CD14-positive monocyte (primary cell): ENCODE measurements at regions not wholly inside any gene's neighbourhood (a gene's known extent, or its start where the extent isn't known, plus 50 kb on each side); places are given as distances from the start of the nearest gene placed in this dataset.

Source experiments
- DNase-seq, 3 donors: peaks; one replicate each; pipeline ENCODE4 v3.0.0-alpha.2; 2011 to 2022
- H2AFZ ChIP-seq: 2 replicates; pipeline ENCODE4 v1.6.0; 2012; ENCODE audit warnings: mild to moderate bottlenecking, low read depth, low read length, inconsistent platforms; ENCODE audit not compliant: insufficient read depth, poor library complexity, severe bottlenecking
- H3K27ac ChIP-seq, 2 donors: 1 replicate in 1 of 2; 2 replicates in 1 of 2; pipeline ENCODE4 v1.5.1; 2012 to 2013; ENCODE audit warnings: low read length in 2 of 2, control low read depth in 1 of 2, inconsistent platforms in 1 of 2, low read depth in 1 of 2, mild to moderate bottlenecking in 1 of 2
- H3K27me3 ChIP-seq, 2 donors: one replicate each; pipeline versions ENCODE4 v1.6.0 to v1.6.1; 2011 to 2013; ENCODE audit warnings: low read length in 2 of 2; ENCODE audit not compliant: control insufficient read depth in 2 of 2, insufficient read depth in 2 of 2
- H3K36me3 ChIP-seq, 2 donors: replicated peaks in 1 of 2; 1 replicate in 1 of 2; 2 replicates in 1 of 2; pipeline versions ENCODE4 v1.5.1 to v1.6.1; 2012 to 2013; ENCODE audit warnings: low read length in 2 of 2, control low read depth in 1 of 2, inconsistent platforms in 1 of 2, mild to moderate bottlenecking in 1 of 2; ENCODE audit not compliant: insufficient read depth in 2 of 2, control insufficient read depth in 1 of 2
- H3K4me1 ChIP-seq, 2 donors: 1 replicate in 1 of 2; 2 replicates in 1 of 2; pipeline versions ENCODE4 v1.5.1 to v1.6.1; 2012 to 2013; ENCODE audit warnings: low read length in 2 of 2, control low read depth in 1 of 2, inconsistent platforms in 1 of 2, mild to moderate bottlenecking in 1 of 2, moderate library complexity in 1 of 2; ENCODE audit not compliant: insufficient read depth in 2 of 2, control insufficient read depth in 1 of 2
- H3K4me2 ChIP-seq: replicated peaks from 2 replicates; pipeline ENCODE3; 2012; ENCODE audit warnings: low read length, moderate library complexity, mild to moderate bottlenecking; ENCODE audit not compliant: poor library complexity, severe bottlenecking; ENCODE audit errors: extremely low read depth
- H3K4me3 ChIP-seq, 3 experiments: fragments of 200-600 bp in 1 of 3; sonication (generic) in 1 of 3; replicated peaks in 1 of 3; 1 replicate in 2 of 3; 2 replicates in 1 of 3; pipeline ENCODE4 v1.5.1; 2011 to 2013; ENCODE audit warnings: low read length in 3 of 3, mild to moderate bottlenecking in 3 of 3, control low read depth in 2 of 3, low read depth in 2 of 3, inconsistent platforms in 1 of 3, moderate library complexity in 1 of 3
- H3K79me2 ChIP-seq: 2 replicates; pipeline ENCODE4 v1.6.0; 2012; ENCODE audit warnings: mild to moderate bottlenecking, control low read depth, inconsistent platforms, low read length, moderate library complexity; ENCODE audit not compliant: insufficient read depth
- H3K9ac ChIP-seq: 2 replicates; pipeline ENCODE4 v1.6.0; 2017; ENCODE audit warnings: low read length, mild to moderate bottlenecking; ENCODE audit not compliant: insufficient read depth, poor library complexity, severe bottlenecking
- H3K9me3 ChIP-seq, 2 donors: replicated peaks in 1 of 2; 1 replicate in 1 of 2; 2 replicates in 1 of 2; pipeline versions ENCODE4 v1.5.1 to v1.6.1; 2012 to 2013; ENCODE audit warnings: low read length in 2 of 2, control low read depth in 1 of 2; ENCODE audit not compliant: control insufficient read depth in 1 of 2, insufficient read depth in 1 of 2
- H4K20me1 ChIP-seq: 2 replicates; pipeline ENCODE4 v1.6.0; 2012; ENCODE audit warnings: mild to moderate bottlenecking, low read length, control low read depth, moderate library complexity; ENCODE audit not compliant: insufficient read depth
- H3K27ac Mint-ChIP-seq, 7 donors: one replicate each; pipeline ENCODE4 v1.8.0; 2020; ENCODE audit warnings: mild to moderate bottlenecking in 7 of 7, mixed read lengths in 7 of 7, moderate library complexity in 6 of 7, inconsistent platforms in 2 of 7
- H3K27me3 Mint-ChIP-seq, 3 donors: one replicate each; pipeline ENCODE4 v1.8.0; 2021 to 2022; ENCODE audit warnings: low read depth in 3 of 3, mild to moderate bottlenecking in 3 of 3, mixed read lengths in 3 of 3, moderate library complexity in 3 of 3, inconsistent platforms in 1 of 3
- H3K36me3 Mint-ChIP-seq, 2 donors: one replicate each; pipeline ENCODE4 v1.8.0; 2020; ENCODE audit warnings: mixed read lengths in 2 of 2, inconsistent platforms in 1 of 2, mild to moderate bottlenecking in 1 of 2
- H3K4me1 Mint-ChIP-seq: one replicate; pipeline ENCODE4 v1.8.0; 2020; ENCODE audit warnings: mild to moderate bottlenecking, mixed read lengths
- H3K4me3 Mint-ChIP-seq, 2 donors: one replicate each; pipeline ENCODE4 v1.8.0; 2020; ENCODE audit warnings: mild to moderate bottlenecking in 2 of 2, mixed read lengths in 2 of 2, moderate library complexity in 1 of 2
- H3K9me3 Mint-ChIP-seq, 7 donors: one replicate each; pipeline ENCODE4 v1.8.0; 2020 to 2022; ENCODE audit warnings: mixed read lengths in 7 of 7, mild to moderate bottlenecking in 6 of 7, moderate library complexity in 6 of 7, inconsistent platforms in 2 of 7
- WGBS: methylation state at CpG from one replicate; pipeline ENCODE4 v1.1.5; 2013; ENCODE audit warnings: missing lambda C conversion rate; ENCODE audit not compliant: insufficient coverage; 5-methylcytosine and 5-hydroxymethylcytosine counted together
- intact Hi-C, 2 donors: fragments of 100-400 bp; cut with micrococcal nuclease; formaldehyde crosslinking; loops; one replicate each; pipeline versions ENCODE4 v1.15.0 to v1.15.1; 2023
- TF ChIP-seq, protein P1 (sequence below): fragments of 200-600 bp; IDR thresholded peaks from one replicate; pipeline ENCODE4 v1.8.0; 2022; ENCODE audit warnings: antibody characterized with exemption, mild to moderate bottlenecking

DNA sequence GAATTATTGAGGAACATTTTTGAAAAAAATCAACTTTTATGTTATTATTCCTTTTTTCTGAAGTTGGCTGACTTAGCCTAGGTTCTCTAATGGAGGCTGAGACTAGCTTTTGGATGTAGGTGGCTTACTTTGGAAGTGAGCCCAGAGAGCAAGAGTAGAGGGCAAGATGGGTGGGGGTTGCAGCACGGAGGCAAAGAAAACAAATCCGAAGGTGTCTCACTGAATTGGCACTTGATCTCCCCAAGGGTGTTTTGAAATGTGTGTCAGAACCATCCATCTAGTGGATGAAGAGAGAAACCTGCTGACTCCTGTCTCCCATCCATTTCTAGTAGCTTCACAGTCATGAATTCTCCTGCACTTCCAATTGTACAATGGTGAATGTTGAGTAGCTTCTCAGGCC is 390.7 kb downstream of the TMEM182 start:
- no peak overlapping the region for H3K27ac ChIP-seq
- H3K27ac Mint-ChIP-seq = no peak overlapping the region
- no peaks in the 10 kb centered on the region for H3K4me1 Mint-ChIP-seq
- no peaks in the 10 kb centered on the region for H3K27me3 ChIP-seq
- H3K27me3 Mint-ChIP-seq = peaks cover 2 to 4% (median 4%) of the 10 kb centered on the region in 3 donors
- no peaks in the 10 kb centered on the region for H3K9me3 ChIP-seq
- TF ChIP-seq, protein P1, sequence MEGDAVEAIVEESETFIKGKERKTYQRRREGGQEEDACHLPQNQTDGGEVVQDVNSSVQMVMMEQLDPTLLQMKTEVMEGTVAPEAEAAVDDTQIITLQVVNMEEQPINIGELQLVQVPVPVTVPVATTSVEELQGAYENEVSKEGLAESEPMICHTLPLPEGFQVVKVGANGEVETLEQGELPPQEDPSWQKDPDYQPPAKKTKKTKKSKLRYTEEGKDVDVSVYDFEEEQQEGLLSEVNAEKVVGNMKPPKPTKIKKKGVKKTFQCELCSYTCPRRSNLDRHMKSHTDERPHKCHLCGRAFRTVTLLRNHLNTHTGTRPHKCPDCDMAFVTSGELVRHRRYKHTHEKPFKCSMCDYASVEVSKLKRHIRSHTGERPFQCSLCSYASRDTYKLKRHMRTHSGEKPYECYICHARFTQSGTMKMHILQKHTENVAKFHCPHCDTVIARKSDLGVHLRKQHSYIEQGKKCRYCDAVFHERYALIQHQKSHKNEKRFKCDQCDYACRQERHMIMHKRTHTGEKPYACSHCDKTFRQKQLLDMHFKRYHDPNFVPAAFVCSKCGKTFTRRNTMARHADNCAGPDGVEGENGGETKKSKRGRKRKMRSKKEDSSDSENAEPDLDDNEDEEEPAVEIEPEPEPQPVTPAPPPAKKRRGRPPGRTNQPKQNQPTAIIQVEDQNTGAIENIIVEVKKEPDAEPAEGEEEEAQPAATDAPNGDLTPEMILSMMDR = no peak
- H3K36me3 Mint-ChIP-seq = no peaks in the 10 kb centered on the region
- H2AFZ ChIP-seq = no peak overlapping the region
- intact Hi-C loops = no loop called here
- H3K79me2 ChIP-seq = no peaks in the 10 kb centered on the region
- no peak for DNase-seq
- no peak overlapping the region for H3K4me3 Mint-ChIP-seq
- no peaks in the 10 kb centered on the region for H3K4me1 ChIP-seq
- H3K4me3 ChIP-seq = no peak overlapping the region
- WGBS = 73% methylated on average over 2 of the region's 2 CpGs
- no peak overlapping the region for H3K9ac ChIP-seq
- H3K9me3 Mint-ChIP-seq = peaks cover 0 to 6% (median 0%) of the 10 kb centered on the region in 7 donors
- H3K4me2 ChIP-seq = no peak overlapping the region
- H4K20me1 ChIP-seq = no peaks in the 10 kb centered on the region
- H3K36me3 ChIP-seq = no peaks in the 10 kb centered on the region

DNA sequence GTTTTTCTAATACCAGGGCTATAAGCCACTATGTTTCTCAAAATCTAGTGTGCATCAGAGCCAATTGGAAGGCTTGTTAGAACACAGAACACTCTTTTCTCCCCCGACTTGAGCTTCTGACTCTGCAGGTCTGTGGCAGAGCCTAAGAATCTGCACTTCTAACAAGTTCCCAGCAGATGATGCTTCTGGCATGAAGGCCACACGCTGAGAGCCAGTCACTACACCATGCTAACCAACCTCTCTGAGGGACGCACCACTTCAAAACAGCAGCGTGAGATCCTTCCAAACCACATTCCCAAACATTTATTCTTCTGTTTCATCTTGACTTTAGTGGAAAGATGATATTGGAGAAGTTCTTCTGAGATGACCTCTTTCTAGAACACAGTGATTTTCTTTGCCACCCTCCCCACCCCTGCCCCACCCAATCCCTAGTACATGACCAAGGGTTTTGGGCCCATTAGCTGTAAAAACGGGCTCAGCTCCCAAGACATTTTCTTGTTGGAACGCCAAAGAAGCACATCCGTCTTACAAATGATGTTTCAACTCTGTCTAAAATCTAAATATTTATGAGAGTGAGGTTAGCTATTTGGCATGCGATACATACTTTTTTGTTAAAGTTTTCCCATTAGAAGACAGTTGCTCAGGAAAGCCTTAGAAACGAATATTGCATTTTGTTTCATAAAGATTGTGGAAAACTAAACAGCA is 391.9 kb downstream of the TMEM182 start:
- Mint-ChIP-seq H3K27ac (no peak overlapping the region), H3K4me1 (no peaks in the 10 kb centered on the region), H3K27me3 (peaks cover 4 to 7% (median 4%) of the 10 kb centered on the region in 3 donors), H3K9me3 (peaks cover 0 to 6% (median 0%) of the 10 kb centered on the region in 7 donors), H3K4me3 (no peak overlapping the region), H3K36me3 (no peaks in the 10 kb centered on the region)
- H3K4me2 ChIP-seq = no peak overlapping the region
- no peaks in the 10 kb centered on the region for H3K79me2 ChIP-seq
- no peak overlapping the region for H2AFZ ChIP-seq
- no peaks in the 10 kb centered on the region for H3K9me3 ChIP-seq
- DNase-seq = no peak
- no peak overlapping the region for H3K27ac ChIP-seq
- H3K4me3 ChIP-seq = no peak overlapping the region
- H3K9ac ChIP-seq = no peak overlapping the region
- WGBS = 68% methylated on average over 2 of the region's 9 CpGs
- no peaks in the 10 kb centered on the region for H3K36me3 ChIP-seq
- H3K4me1 ChIP-seq = no peaks in the 10 kb centered on the region
- intact Hi-C loops = no loop called here
- TF ChIP-seq, protein P1 = no peak
- no peaks in the 10 kb centered on the region for H3K27me3 ChIP-seq
- no peaks in the 10 kb centered on the region for H4K20me1 ChIP-seq
